NAMALWA (cell line): ENCODE measurements at regions not wholly inside any gene's neighbourhood (a gene's known extent, or its start where the extent isn't known, plus 50 kb on each side); places are given as distances from the start of the nearest gene placed in this dataset.
"Not testable (repeated sequence)": the region's sequence is repeated elsewhere in the genome, so short reads cannot be mapped to it uniquely, and the experiment has no call there.

ENCODE experiments used
- DNase-seq: peaks from one replicate; pipeline ENCODE4 v3.0.0-alpha.2; 2015; ENCODE audit warnings: low spot score

DNA sequence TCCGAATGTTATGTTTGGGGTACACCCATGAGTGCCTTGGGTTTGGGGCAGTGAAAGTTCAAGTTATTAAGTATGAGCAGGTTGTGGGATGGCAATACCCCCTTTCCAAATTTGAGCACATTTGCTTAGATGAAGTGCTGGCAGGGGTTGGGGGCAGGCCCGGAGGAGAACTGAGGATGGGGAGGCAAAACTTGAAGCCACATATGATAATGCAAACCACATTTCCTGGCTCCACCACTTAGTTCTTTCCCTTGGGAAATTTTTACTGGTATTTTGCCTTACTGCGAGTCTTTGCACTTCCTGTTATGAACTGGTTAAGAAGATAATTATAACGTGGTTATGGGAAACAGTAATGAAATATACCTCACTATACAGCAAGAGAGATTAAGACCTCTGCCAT is 336.0 kb upstream of the ONECUT1 start:
- no peak for DNase-seq

DNA sequence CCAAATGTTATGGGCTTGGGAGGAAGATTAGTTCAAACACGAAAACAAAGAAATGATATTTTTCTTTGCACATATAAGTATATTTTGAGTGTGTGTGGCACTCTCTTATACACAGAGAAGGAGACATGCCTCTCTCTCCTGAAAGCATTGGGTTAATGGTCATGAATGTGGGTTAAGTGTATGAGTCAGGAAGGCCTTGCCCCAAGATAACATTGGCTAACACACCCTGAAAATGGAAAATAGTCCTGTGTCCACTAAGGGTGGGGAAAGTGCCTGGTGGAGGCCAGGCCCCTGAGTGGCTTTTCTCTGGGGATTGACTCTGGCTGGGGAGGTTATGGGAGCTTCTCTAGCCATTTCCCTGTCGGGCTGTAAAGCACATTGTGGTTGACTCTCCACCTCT is 332.7 kb upstream of the ONECUT1 start:
- no peak for DNase-seq

DNA sequence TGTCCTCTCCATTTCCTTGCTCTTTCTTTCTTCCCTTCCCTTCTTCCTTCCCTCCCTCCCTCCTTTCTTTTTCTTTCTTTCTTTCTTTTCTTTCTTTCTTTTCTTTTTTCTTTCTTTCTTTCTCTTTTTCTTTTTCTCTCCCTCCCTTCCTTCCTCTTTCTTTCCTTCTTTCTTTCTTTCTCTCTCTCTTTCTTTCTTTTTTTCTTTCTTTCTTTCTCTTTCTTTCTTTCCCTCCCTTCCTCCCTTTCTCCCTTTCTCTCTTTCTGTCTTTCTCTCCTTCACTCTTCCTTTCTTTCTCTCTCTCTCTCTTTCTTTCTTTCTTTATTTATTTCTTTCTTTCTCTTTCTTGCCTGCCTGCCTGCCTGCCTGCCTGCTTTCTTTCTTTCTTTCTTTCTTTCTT is 326.8 kb upstream of the ONECUT1 start:
- not testable (repeated sequence) for DNase-seq

DNA sequence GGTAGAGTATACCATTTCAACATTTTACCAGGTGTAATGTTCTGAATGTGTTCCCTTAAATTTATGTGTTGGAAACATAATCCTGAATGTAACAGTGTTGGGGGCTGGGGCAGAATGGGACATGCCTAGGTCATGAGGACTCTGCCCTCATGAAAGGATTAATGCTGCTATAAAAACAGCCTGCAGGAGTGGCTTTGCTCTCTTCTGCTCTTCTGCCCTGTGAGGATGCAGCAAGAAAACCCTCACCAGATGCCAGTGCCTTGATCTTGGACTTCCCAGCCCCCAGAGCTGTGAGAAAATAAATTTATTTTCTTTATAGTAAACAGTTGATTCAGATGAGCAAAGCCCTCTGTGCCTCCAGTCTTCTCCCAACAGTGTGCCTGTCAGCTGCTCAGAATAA is 326.0 kb upstream of the ONECUT1 start:
- no peak for DNase-seq

DNA sequence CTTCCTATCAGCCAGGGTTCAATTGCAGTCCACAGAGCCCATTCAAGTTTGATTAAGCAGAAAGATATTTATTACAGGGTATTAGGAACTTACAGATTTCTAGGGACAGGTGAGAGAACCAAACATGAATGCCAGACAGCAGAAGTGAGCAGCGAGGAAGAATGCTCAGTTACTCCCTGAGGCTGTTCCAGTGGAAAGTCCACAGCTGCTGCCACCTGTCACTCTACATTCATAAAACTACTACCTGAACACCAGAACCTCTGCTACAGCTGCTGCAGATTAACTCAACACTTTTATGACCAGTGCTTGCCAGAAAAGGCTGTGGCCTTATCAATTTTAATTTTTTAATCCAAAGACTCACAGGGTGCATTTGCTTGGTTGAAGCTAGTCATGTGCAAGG is 325.4 kb upstream of the ONECUT1 start:
- no peak for DNase-seq

DNA sequence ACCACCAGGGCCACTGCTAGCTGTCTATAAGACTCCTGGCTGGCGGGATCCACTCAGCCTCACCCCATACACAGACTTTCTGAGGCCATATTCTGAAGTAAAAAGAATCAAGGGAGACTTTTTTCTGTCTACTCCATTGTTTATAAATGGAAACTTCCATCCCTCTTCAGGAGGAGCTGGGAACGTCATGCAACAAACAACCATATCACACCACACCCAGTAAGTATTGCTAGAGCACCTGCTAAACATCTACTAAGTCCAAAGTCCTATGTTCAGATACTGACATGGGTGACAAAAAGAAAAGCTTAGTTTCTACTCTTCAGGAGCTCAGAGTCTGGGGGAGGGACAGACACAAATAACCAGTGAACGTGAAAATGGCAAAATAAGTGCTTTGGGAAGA is 324.8 kb upstream of the ONECUT1 start:
- DNase-seq, result no peak

DNA sequence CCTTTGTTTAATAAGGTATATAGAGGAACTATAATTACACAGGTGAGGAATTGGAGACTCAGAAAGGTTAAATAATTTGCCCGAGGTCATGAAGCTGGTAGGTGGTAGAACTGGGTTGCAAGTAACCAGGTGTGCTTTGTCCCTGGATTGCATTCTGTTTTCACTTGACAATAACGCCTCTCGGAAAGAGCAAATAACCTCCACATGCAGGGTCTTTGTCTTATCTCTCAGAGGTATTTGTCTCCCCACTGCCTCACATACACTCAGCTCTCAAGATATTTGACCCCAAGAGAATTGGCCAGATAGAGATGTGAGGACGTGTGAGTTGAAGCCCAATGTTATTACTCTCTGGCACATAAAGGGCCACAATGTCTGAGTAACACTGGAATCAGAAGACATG is 320.9 kb upstream of the ONECUT1 start:
- DNase-seq, result no peak

DNA sequence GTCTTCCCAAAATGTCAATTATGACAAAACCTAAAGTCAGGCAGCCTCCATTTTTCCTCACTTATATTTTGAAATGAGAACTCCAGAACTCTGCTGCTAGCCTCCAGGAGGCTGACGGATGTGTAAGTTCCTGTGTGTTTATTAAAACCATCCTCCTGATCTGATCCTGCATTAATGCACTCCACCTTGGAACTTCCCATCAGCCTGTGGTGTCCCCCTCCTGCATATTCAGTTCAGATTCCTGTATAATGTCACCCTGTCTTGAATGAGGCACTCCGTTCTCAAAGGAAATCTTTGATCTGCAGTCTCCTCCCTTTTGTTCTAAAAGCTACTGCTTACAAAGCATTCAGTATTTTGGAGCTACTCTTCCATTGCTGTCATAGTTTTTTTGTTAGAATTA is 318.2 kb upstream of the ONECUT1 start:
- no peak for DNase-seq

DNA sequence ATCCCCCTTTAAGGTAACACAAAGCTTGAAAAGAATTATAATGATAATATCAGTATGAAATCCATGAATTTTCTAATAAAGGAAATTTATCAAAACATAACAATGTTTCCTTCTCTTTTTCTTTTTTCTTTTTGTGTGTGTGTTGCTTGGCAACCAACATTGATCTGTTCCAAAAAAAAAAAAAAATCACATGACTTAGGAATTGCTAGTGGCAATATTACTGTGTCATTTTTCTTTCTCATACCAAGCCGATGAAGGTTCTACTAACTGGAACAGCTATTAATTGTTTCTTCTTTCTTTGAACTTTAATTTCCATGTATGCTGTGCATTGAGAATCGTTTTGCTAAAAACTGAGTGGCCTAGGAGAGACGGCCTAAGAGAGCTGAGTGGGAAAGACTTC is 317.7 kb upstream of the ONECUT1 start:
- DNase-seq, result no peak

DNA sequence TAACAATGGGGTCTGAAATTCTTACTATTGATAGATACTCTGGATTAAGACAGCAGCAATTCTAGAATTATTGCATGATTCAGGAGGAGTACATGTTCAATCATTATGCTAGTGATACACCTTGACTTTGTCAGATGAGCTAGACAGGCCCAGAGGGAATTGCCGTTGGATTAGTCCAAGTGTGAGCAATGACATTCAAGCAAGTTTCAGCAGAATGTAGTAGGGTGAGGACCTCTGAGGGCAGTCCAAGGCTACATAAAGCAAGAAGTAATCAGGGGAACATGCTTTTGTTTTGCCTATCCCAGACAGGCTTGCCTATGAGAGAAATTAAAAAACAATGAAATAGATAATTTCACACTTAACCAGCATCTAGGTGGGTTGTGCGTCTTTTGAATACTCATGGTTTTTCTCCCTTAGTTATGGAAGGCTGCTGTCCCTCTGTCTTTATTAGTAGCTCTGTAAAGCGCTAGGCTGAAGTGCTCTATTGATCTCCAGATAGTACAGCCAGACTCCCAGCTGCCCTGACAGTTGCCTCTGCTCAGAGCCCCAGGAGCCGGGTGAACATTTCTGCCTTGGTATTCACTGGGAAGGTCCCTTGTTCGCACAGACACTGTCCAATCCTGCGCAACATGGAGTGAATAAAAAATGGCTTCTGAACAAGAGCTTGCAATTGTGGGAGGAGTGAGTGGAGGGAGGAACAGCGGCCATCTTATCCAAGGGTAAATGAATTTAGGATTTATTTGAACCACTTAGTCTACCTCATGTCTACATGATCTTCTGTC is 316.6 kb upstream of the ONECUT1 start:
- no peak for DNase-seq

DNA sequence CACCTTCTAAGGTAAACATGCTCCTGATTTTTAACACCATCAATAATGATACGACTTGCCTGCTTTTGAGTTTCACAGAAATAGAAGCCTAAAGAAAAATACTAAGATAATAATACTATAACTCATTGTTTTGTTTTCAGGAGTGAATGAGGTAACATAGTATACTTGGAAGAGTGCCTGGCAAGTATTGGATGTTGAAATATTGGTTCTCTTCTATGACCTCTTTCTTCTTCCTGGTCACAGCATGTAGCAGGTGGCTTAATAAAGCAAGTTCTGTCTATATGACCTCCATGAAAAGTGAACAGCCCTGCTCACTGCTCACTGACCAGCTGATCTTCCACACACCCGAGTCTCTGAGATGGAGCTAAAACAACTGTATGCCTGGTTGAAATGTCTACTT is 312.3 kb upstream of the ONECUT1 start:
- DNase-seq, result no peak

DNA sequence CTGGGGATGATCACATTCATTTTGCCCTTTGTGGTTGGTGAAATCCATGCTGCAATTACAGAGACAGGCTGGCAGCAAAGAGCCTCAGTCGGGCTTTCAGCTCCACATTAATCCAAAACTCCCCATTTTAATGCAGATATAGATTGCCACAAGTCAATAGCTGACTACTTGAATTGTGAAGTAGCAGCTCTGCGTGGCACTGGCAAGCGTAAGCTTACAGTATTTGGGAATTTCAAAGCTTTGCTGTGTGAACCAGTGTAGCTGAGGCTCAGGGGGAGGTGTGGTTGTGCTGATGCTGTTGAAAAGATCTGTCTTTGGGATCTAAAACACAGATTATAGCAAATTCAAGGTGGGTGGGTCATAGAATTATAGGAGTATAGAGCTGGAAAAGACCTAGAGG is 290.3 kb upstream of the ONECUT1 start:
- DNase-seq, result no peak

DNA sequence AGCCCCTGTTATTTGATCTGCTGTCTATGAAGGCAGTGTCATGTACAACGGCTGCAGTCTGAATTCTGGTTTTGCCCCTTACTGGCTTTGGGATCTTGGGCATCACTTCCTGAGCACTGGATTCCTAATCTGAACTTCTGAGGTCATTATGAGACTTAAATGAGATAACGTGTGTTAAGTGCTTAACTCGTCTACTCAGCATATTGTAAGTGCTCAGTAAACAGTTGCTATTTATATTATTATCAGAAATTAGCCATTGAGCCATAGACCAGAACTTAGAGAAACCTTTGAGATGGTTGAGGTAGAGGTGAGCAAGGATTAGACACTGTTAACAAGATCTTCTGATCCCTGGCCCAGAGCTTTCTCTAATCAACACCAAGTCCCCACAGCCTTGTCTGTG is 284.1 kb upstream of the ONECUT1 start:
- no peak for DNase-seq

DNA sequence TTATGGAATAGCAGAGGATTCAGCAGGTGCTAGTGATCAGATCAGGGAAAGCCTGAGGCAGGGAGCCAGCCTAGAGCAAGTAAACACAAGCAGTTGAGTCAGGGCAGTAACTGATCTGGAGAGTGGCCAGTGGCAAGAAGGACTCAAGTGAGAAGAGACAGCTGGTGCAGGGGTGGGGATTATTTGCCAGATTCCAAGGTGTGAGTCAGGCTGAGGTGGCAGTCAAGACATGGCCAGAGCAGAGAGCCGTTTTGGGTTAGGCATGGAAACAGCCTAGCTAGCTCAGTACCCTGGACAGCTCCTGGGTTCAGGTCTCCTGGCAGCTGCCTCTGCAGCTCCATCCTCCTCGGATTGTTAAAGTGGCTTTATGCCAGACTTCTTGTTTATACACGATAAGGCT is 281.9 kb upstream of the ONECUT1 start:
- peak; percentile 35 for DNase-seq

DNA sequence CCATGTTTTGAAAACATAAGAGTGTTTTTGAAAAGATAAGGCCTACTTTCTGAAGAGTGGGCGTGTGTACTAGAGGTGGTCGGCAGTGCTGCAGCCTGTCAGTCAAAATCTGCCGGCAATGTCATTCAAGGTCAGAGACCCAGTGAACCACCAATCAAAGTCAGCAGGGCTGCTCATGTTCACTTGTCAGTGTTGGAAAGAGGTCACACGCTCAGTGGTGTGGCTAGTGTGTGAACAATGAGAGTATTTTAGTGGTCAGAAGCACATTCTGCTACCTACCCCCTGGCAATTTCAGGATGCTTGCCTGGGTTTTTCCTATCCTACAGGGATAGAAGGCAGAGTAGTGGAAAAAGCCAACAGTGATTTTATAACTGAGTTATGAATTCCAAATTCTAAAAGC is 278.5 kb upstream of the ONECUT1 start:
- DNase-seq, result no peak

DNA sequence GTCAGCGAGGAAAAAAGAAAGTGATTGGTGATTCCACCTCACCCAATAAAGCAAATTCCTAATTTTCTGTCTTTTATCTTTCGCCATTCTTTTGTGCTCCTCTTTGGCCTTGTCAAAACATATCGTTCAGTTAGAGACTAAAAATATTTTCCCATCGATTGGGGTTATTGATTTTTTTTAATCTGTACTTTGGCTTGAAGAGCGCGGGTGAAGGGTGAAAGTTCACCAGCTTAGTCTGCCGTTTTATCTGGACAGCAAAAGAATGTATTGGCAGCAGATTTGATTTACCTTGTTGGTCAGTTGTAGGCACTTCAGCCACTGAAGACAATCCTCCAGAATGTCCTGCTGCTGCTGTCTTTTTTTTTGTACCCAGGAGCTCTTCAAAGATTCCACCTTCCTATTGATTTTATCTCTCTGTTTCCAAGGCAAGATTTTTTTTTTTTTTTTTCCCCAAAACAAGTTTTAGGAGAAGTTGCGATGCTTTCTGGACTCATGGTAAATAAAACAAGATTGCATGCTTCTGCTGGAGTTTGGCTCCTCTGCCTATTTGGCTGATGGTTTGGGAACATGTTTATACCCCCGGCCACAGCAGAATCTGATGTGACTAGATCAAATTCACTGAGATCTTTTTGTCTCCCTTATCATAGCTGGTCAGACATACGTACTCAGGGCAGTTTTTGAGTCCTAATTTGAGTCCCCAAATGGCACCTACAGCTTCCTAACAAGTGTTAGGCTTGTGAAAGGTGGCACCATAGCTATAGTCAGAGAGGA is 269.3 kb upstream of the ONECUT1 start:
- no peak for DNase-seq

DNA sequence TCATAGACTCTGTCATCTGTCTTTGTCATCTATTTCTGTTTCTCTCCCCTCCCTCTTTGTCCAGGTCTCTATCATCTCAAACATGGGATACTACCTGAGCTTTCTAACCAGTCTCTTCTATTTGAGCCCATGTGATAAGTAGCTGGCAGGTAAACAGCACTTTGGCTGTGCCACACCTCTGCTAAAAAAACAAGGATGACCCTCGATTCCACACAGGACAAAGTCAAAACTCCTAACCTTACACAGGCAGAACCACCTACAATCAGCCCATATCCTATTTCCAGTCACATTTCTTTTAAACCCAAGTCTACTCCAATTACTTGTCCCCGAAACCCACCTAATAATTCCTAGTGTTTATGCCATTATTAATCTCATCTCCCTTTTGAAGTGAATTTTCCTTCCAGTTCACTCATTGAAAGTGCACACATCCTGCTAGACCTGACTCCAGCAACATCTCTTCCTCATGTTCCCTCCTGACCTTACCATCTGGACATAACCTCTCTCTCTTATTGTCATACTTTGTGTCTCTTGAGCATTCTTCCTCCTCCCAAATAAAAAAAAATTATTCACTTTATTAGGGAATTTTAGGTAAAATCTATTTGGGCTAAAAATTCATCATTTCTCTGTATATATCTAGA is 256.1 kb upstream of the ONECUT1 start:
- DNase-seq, result no peak

DNA sequence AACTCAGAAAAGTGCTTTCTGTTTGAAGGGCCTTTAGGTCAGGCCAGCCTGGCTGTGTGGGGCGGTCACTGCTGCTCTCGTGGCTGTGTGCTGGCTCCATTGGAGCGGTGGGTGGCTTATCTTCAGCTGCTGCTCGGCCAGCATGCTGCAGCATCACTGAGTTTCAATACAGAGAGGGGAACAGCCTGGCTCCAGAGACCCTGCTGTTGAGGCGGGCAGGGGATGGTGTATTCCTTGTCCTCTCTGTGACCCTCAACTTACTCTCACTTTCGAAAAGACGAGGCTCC is 248.5 kb upstream of the ONECUT1 start:
- no peak for DNase-seq

DNA sequence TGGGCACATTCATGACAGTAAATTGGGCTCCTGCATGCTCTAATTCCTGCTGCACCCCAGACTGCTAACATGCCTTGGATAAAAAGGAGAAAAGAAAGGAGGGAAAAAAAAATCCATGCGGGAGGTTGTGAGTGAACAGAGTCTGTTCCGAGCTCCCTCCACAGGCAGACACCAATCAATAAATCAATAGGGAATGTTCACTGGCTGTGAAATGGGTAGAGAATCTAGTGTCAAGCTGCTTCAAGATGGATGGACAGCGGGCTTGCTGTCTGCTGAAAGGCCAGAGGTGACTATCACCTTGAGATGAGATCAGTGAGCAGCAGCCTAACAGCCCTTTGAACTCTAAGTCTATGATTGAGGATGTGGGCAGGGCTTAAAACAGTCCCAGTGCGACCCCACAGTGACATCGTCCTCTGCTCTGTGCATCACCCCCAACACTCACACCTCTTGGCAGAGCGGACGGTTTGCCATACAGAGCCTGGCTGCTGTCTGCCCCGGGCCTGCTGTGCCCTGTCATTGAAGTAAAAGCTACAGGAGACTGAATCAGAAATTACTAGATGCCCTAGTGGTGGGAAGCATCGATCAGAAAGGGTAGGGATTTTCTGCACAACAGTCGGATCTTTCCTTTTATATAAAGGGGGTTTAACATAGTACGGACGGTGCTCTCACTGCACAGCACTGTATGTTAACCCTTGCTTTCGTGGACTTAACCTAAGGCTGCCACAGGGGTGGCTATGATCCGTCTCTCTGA is 247.9 kb upstream of the ONECUT1 start:
- DNase-seq, result no peak

DNA sequence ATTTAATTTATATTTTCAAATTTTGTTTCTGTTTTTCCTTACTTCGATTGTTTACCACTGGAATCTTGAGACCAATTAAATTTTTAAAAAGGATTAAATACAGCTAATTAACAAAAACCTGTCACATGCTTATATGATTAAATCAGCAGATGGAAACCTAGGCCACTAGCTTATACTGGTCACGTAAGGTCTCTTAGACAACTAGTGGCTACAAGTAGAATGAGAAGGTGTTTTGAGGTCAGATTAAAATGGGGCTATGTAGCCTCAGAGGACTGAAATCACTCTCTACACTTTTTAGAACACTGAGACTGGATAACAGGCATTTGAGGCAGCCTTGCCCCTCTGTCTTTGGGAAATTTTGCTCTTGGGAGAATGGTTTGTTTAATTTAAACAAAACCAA is 246.5 kb upstream of the ONECUT1 start:
- no peak for DNase-seq

DNA sequence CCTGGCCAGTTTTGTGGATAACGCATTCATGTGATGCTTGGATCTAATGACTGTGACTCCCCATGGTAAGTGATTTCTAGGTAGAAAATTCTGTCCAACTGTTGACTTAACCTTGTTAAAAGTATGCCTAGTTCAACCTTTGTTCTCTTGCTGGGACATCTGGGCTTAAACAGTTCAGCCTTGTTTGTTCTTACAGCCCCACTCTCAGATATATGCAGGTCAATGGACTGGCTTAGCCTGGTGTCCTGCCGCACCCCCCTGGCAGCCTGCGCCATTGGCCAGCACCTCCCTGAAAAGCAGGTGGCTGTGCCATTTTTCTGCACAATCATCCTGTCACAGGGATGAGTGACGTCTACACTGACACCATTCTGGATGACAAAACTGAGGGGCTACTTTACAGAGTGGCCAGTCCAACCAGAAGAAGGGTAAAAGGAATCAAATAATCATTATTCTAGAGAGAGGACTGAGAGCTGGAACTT is 244.7 kb upstream of the ONECUT1 start:
- DNase-seq, result no peak

DNA sequence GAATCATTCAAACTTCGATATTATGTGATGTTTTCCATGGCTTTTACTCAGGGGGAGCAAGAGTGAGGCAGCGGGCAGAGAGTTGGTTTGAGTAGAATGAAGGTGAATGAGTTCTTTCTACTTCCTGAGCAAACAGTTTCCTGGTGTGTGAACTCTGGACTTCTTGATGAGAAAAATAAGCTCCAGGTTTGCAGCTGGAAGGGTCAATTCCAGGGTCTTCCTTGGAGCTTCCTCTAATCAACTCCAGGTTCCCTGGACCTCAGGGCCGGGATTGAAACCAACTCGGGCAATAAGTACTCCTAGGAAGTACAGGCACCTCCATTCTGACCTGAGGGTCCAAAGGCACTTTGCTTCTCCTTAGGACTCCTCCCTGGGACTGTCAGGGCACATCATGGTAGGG is 243.6 kb upstream of the ONECUT1 start:
- DNase-seq, result no peak

DNA sequence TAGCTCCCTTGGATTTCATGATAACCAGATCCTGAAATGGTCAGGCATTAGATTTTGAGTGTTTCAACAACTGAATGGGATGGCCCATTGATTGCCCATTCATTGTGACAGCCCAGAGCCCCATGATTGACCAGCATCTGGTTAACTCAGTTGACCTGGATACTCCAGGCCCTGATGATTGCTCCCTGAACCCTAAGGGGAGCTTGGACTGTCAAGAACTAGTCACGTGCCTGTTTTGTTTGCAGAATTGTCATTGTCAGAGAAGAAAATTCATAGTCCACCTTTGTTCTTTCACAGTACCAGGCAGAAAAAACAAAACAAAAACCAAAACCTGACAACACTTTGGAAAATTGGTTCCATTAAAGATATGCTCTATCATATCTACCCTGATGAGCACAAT is 241.3 kb upstream of the ONECUT1 start:
- DNase-seq, result no peak
